DOHH2 (cell line): ENCODE measurements at regions not wholly inside any gene's neighbourhood (a gene's known extent, or its start where the extent isn't known, plus 50 kb on each side); places are given as distances from the start of the nearest gene placed in this dataset.

Experiments used
- CTCF ChIP-seq: fragments of 200-600 bp; sonication (generic); IDR thresholded peaks from one replicate; pipeline ENCODE4 v1.5.1; 2014; ENCODE audit warnings: antibody characterized with exemption, mild to moderate bottlenecking, low read depth, low read length; ENCODE audit not compliant: poor library complexity, severe bottlenecking
- EZH2phosphoT487 ChIP-seq: fragments of 200-600 bp; sonication (generic); IDR thresholded peaks from 2 replicates; pipeline ENCODE4 v1.6.1; 2017; ENCODE audit warnings: borderline replicate concordance, mild to moderate bottlenecking, antibody characterized with exemption, low read length, moderate library complexity, mixed read lengths

- TF ChIP-seq CTCF, result no peak
- TF ChIP-seq EZH2phosphoT487, result no peak
These were observed 244.7 kb upstream of the GRAMD2B start for GRCh38 chr5:126178521-126178920.
